H7 (cell line): ENCODE measurements at regions not wholly inside any gene's neighbourhood (a gene's known extent, or its start where the extent isn't known, plus 50 kb on each side); places are given as distances from the start of the nearest gene placed in this dataset.

Experiments used
- DNase-seq: peaks from one replicate; pipeline ENCODE4 v3.0.0; 2012
- H3K27me3 ChIP-seq: 2 replicates; pipeline ENCODE4 v1.6.0; 2011; ENCODE audit warnings: mild to moderate bottlenecking, low read length; ENCODE audit not compliant: control insufficient read depth, insufficient read depth
- H3K36me3 ChIP-seq: replicated peaks from 2 replicates; pipeline ENCODE4 v1.5.1; 2011; ENCODE audit warnings: low read length; ENCODE audit not compliant: control insufficient read depth, insufficient read depth
- H3K4me3 ChIP-seq: 2 replicates; pipeline ENCODE4 v1.5.1; 2011; ENCODE audit warnings: low read depth, mild to moderate bottlenecking, control low read depth, low read length, moderate library complexity; ENCODE audit not compliant: insufficient read depth

- H3K27me3 ChIP-seq, result no peaks in the 10 kb centered on the region
- no peak overlapping the region for H3K4me3 ChIP-seq
- DNase-seq, result no peak
- no peaks in the 10 kb centered on the region for H3K36me3 ChIP-seq
Measured at GRCh38 chr11:116136987-116137674, 632.9 kb upstream of the CADM1 start.

- no peaks in the 10 kb centered on the region for H3K27me3 ChIP-seq
- no peak for DNase-seq
- no peaks in the 10 kb centered on the region for H3K36me3 ChIP-seq
- no peak overlapping the region for H3K4me3 ChIP-seq
Measured at GRCh38 chr11:116135891-116136290, 631.7 kb upstream of the CADM1 start.

- H3K4me3 ChIP-seq, result no peak overlapping the region
- no peaks in the 10 kb centered on the region for H3K27me3 ChIP-seq
- H3K36me3 ChIP-seq, result no peaks in the 10 kb centered on the region
- DNase-seq, result no peak
Measured at GRCh38 chr11:116134450-116134849, 630.2 kb upstream of the CADM1 start.

GRCh38 chr11:116132273-116132978, 628.2 kb upstream of the CADM1 start:
- Histone ChIP-seq H3K4me3 (no peak overlapping the region), H3K27me3 (no peaks in the 10 kb centered on the region), H3K36me3 (no peaks in the 10 kb centered on the region)
- no peak for DNase-seq

- H3K4me3 ChIP-seq, result no peak overlapping the region
- no peaks in the 10 kb centered on the region for H3K36me3 ChIP-seq
- no peaks in the 10 kb centered on the region for H3K27me3 ChIP-seq
- no peak for DNase-seq
Measured at GRCh38 chr11:116130122-116130521, 625.9 kb upstream of the CADM1 start.

- H3K36me3 ChIP-seq, result no peaks in the 10 kb centered on the region
- DNase-seq, result no peak
- H3K4me3 ChIP-seq, result no peak overlapping the region
- H3K27me3 ChIP-seq, result no peaks in the 10 kb centered on the region
Measured at GRCh38 chr11:116129456-116129855, 625.2 kb upstream of the CADM1 start.

- H3K4me3 ChIP-seq, result no peak overlapping the region
- DNase-seq, result no peak
- H3K27me3 ChIP-seq, result no peaks in the 10 kb centered on the region
- H3K36me3 ChIP-seq, result no peaks in the 10 kb centered on the region
Measured at GRCh38 chr11:116126562-116126961, 622.3 kb upstream of the CADM1 start.

GRCh38 chr11:116124922-116125714, 620.9 kb upstream of the CADM1 start:
- no peaks in the 10 kb centered on the region for H3K36me3 ChIP-seq
- no peaks in the 10 kb centered on the region for H3K27me3 ChIP-seq
- no peak overlapping the region for H3K4me3 ChIP-seq
- DNase-seq, result no peak

- no peak overlapping the region for H3K4me3 ChIP-seq
- no peaks in the 10 kb centered on the region for H3K27me3 ChIP-seq
- no peak for DNase-seq
- H3K36me3 ChIP-seq, result no peaks in the 10 kb centered on the region
Measured at GRCh38 chr11:116123739-116124138, 619.5 kb upstream of the CADM1 start.

- Histone ChIP-seq H3K36me3 (no peaks in the 10 kb centered on the region), H3K4me3 (no peak overlapping the region), H3K27me3 (no peaks in the 10 kb centered on the region)
- DNase-seq, result no peak
Measured at GRCh38 chr11:116122697-116123472, 618.7 kb upstream of the CADM1 start.

- no peak for DNase-seq
- no peak overlapping the region for H3K4me3 ChIP-seq
Measured at GRCh38 chr11:116119158-116119557, 614.9 kb upstream of the CADM1 start.

GRCh38 chr11:116118138-116118470, 613.9 kb upstream of the CADM1 start:
- H3K4me3 ChIP-seq, result no peak overlapping the region
- H3K27me3 ChIP-seq, result no peaks in the 10 kb centered on the region
- no peaks in the 10 kb centered on the region for H3K36me3 ChIP-seq
- no peak for DNase-seq

More at GRCh38 chr11:116119158-116119557, 614.9 kb upstream of the CADM1 start:
- H3K36me3 ChIP-seq, result no peaks in the 10 kb centered on the region
- no peaks in the 10 kb centered on the region for H3K27me3 ChIP-seq

- Histone ChIP-seq H3K36me3 (no peaks in the 10 kb centered on the region), H3K27me3 (no peaks in the 10 kb centered on the region), H3K4me3 (no peak overlapping the region)
- no peak for DNase-seq
Measured at GRCh38 chr11:116117331-116118137, 613.3 kb upstream of the CADM1 start.

- H3K27me3 ChIP-seq, result peaks cover 5% of the 10 kb centered on the region; the same call in 1 of the 2 replicates
- no peak for DNase-seq
- no peak overlapping the region for H3K4me3 ChIP-seq
- H3K36me3 ChIP-seq, result no peaks in the 10 kb centered on the region
Measured at GRCh38 chr11:116115801-116116200, 611.6 kb upstream of the CADM1 start.
